ENCODE measurements at regions not wholly inside any gene's neighbourhood (a gene's known extent, or its start where the extent isn't known, plus 50 kb on each side); places are given as distances from the start of the nearest gene placed in this dataset.

GRCh38 chr16:8109510-8110369 is 480.6 kb downstream of the TMEM114 start:
- Histone ChIP-seq H3K27ac (ENCODE audit: low read depth, low read length) (no peak overlapping the region), H3K9me3 (ENCODE audit: insufficient read depth, low read length) (no peaks in the 10 kb centered on the region), H3K27me3 (ENCODE audit: low read length) (no peaks in the 10 kb centered on the region), H3K9me2 (replicated peaks; ENCODE audit: insufficient read depth, low read length) (no peaks in the 10 kb centered on the region), H3K79me2 (ENCODE audit: insufficient read depth, low read length) (no peaks in the 10 kb centered on the region), H3K36me3 (ENCODE audit: low read length) (no peaks in the 10 kb centered on the region), H2AFZ (ENCODE audit: low read depth, low read length, severe bottlenecking) (no peak overlapping the region), H3K4me3 (ENCODE audit: insufficient read depth, low read length, poor library complexity, severe bottlenecking) (no peak overlapping the region), H3K9ac (ENCODE audit: low read length) (no peak overlapping the region), H3F3A (ENCODE audit: insufficient read depth) (no peaks in the 10 kb centered on the region), H3K4me2 (ENCODE audit: low read depth, low read length, poor library complexity, severe bottlenecking) (no peak overlapping the region), H4K20me1 (ENCODE audit: low read depth, low read length) (no peaks in the 10 kb centered on the region)
- TF ChIP-seq CTCF (IDR thresholded peaks at IDR 0.05; ENCODE audit: insufficient read depth, low read length, poor library complexity, severe bottlenecking) = no peak
- TF ChIP-seq EZH2phosphoT487 (conservative IDR thresholded peaks at IDR 0.05; ENCODE audit: low read length) = no peak

- TF ChIP-seq CTCF (IDR thresholded peaks at IDR 0.05; ENCODE audit: insufficient read depth, low read length, poor library complexity, severe bottlenecking) (no peak), EZH2phosphoT487 (conservative IDR thresholded peaks at IDR 0.05; ENCODE audit: low read length) (no peak)
- H3K4me3 ChIP-seq (ENCODE audit: insufficient read depth, low read length, poor library complexity, severe bottlenecking) = no peak overlapping the region
- H3K79me2 ChIP-seq (ENCODE audit: insufficient read depth, low read length) = no peaks in the 10 kb centered on the region
- no peaks in the 10 kb centered on the region for H3F3A ChIP-seq (ENCODE audit: insufficient read depth)
- no peak overlapping the region for H3K27ac ChIP-seq (ENCODE audit: low read depth, low read length)
- H3K9me3 ChIP-seq (ENCODE audit: insufficient read depth, low read length) = no peaks in the 10 kb centered on the region
- no peaks in the 10 kb centered on the region for H3K36me3 ChIP-seq (ENCODE audit: low read length)
- no peaks in the 10 kb centered on the region for H3K27me3 ChIP-seq (ENCODE audit: low read length)
- no peak overlapping the region for H3K4me2 ChIP-seq (ENCODE audit: low read depth, low read length, poor library complexity, severe bottlenecking)
- no peak overlapping the region for H2AFZ ChIP-seq (ENCODE audit: low read depth, low read length, severe bottlenecking)
- H3K9me2 ChIP-seq (replicated peaks; ENCODE audit: insufficient read depth, low read length) = no peaks in the 10 kb centered on the region
- no peaks in the 10 kb centered on the region for H4K20me1 ChIP-seq (ENCODE audit: low read depth, low read length)
- no peak overlapping the region for H3K9ac ChIP-seq (ENCODE audit: low read length)
Measured at GRCh38 chr16:8108991-8109509, 481.3 kb downstream of the TMEM114 start.

- TF ChIP-seq EZH2phosphoT487 (conservative IDR thresholded peaks at IDR 0.05; ENCODE audit: low read length) (no peak), CTCF (IDR thresholded peaks at IDR 0.05; ENCODE audit: insufficient read depth, low read length, poor library complexity, severe bottlenecking) (no peak)
- H4K20me1 ChIP-seq (ENCODE audit: low read depth, low read length) = no peaks in the 10 kb centered on the region
Measured at GRCh38 chr16:8107296-8107695, 483.0 kb downstream of the TMEM114 start.

More at GRCh38 chr16:8107296-8107695, 483.0 kb downstream of the TMEM114 start:
- Histone ChIP-seq H3K27ac (ENCODE audit: low read depth, low read length) (no peak overlapping the region), H3K79me2 (ENCODE audit: insufficient read depth, low read length) (no peaks in the 10 kb centered on the region), H3K4me2 (ENCODE audit: low read depth, low read length, poor library complexity, severe bottlenecking) (no peak overlapping the region), H3K36me3 (ENCODE audit: low read length) (no peaks in the 10 kb centered on the region), H3K9me3 (ENCODE audit: insufficient read depth, low read length) (no peaks in the 10 kb centered on the region), H3K9me2 (replicated peaks; ENCODE audit: insufficient read depth, low read length) (no peaks in the 10 kb centered on the region), H3F3A (ENCODE audit: insufficient read depth) (no peaks in the 10 kb centered on the region), H3K4me3 (ENCODE audit: insufficient read depth, low read length, poor library complexity, severe bottlenecking) (no peak overlapping the region), H3K9ac (ENCODE audit: low read length) (no peak overlapping the region), H2AFZ (ENCODE audit: low read depth, low read length, severe bottlenecking) (no peak overlapping the region), H3K27me3 (ENCODE audit: low read length) (no peaks in the 10 kb centered on the region)
